ENCODE measurements at regions not wholly inside any gene's neighbourhood (a gene's known extent, or its start where the extent isn't known, plus 50 kb on each side); places are given as distances from the start of the nearest gene placed in this dataset.

- TF ChIP-seq CTCF (IDR thresholded peaks at IDR 0.05) (no peak), POLR2A (IDR thresholded peaks at IDR 0.05) (no peak)
Measured at GRCh38 chr15:69529961-69530633, 77.5 kb downstream of the RPLP1 start.
